ENCODE measurements at regions not wholly inside any gene's neighbourhood (a gene's known extent, or its start where the extent isn't known, plus 50 kb on each side); places are given as distances from the start of the nearest gene placed in this dataset.

DNA sequence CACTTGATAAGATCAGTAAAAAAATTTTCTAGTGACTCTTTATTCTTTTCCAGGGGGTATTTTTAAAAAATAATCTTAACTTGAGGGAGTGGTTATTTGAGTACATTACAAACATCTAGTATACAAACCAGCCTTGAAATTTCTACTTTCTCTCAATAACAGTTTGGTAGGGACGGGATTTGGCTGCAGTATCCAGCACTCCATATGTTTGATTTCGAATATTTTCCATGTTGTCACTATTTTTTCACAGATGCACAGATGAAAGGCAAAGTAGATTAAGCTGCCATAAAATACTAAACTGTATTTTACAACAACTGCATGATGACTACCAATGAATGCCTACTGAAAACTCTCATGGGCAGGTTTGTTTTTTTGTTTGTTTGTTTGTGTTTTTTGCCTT lies 225.0 kb downstream of the COX7B2 start:
- H3K36me3 Mint-ChIP-seq (ENCODE audit: insufficient read depth): no peaks in the 10 kb centered on the region
- no peaks in the 10 kb centered on the region for H3K27me3 Mint-ChIP-seq
- no peak for DNase-seq (ENCODE audit: low spot score, unreplicated experiment)
- no peak overlapping the region for H3K4me3 Mint-ChIP-seq (ENCODE audit: low read depth)
- TF ChIP-seq, protein P1, sequence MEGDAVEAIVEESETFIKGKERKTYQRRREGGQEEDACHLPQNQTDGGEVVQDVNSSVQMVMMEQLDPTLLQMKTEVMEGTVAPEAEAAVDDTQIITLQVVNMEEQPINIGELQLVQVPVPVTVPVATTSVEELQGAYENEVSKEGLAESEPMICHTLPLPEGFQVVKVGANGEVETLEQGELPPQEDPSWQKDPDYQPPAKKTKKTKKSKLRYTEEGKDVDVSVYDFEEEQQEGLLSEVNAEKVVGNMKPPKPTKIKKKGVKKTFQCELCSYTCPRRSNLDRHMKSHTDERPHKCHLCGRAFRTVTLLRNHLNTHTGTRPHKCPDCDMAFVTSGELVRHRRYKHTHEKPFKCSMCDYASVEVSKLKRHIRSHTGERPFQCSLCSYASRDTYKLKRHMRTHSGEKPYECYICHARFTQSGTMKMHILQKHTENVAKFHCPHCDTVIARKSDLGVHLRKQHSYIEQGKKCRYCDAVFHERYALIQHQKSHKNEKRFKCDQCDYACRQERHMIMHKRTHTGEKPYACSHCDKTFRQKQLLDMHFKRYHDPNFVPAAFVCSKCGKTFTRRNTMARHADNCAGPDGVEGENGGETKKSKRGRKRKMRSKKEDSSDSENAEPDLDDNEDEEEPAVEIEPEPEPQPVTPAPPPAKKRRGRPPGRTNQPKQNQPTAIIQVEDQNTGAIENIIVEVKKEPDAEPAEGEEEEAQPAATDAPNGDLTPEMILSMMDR (IDR thresholded peaks at IDR 0.05; ENCODE audit: unreplicated experiment): no peak
- no peak overlapping the region for H3K27ac Mint-ChIP-seq
- no peaks in the 10 kb centered on the region for H3K4me1 Mint-ChIP-seq (ENCODE audit: low read depth)
- H3K9me3 Mint-ChIP-seq (ENCODE audit: low read depth): no peaks in the 10 kb centered on the region

DNA sequence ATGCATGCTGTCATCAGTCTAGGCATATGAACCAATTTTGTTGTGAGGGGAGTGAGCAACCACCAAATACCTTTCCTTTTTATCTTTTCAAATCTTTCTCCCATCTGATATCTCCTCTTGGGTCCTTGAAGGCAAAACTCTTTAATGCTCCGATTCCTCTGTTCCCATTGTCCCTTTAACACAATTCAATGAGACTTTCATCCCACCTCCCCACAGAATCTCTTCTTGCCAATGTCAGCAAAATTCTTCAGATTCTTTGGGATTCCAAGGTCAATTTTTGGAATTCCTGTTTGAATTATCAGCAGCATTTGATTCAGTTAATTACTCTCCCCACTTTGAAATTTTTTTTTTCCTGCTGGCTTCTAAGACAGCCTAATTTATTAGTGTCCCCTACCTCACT lies 232.7 kb downstream of the COX7B2 start:
- H3K27me3 Mint-ChIP-seq: no peaks in the 10 kb centered on the region
- H3K36me3 Mint-ChIP-seq (ENCODE audit: insufficient read depth): no peaks in the 10 kb centered on the region
- no peak overlapping the region for H3K4me3 Mint-ChIP-seq (ENCODE audit: low read depth)
- no peak overlapping the region for H3K27ac Mint-ChIP-seq
- DNase-seq (ENCODE audit: low spot score, unreplicated experiment): no peak
- TF ChIP-seq, protein P1 (IDR thresholded peaks at IDR 0.05; ENCODE audit: unreplicated experiment): no peak
- no peaks in the 10 kb centered on the region for H3K4me1 Mint-ChIP-seq (ENCODE audit: low read depth)
- H3K9me3 Mint-ChIP-seq (ENCODE audit: low read depth): peaks cover 4% of the 10 kb centered on the region

DNA sequence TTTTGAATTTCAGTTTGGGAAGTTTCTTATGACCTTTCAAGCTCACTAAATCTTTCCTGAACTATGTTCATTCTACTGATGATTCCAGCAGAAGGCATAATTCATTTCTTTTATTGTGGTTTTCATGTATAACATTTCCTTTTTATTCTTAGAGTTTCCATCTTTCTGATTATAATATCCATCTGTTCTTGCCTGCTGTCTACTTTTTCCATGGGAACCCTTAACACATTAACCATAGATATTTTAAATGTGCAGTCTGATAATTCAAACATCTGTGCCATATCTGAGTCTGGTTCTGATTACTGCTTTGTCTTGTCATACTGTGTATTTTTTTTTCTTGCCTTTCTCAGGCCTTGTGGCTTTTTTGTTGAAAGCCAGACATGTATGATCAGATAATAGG lies 234.7 kb downstream of the COX7B2 start:
- Mint-ChIP-seq H3K4me1 (ENCODE audit: low read depth) (no peaks in the 10 kb centered on the region), H3K27me3 (no peaks in the 10 kb centered on the region), H3K36me3 (ENCODE audit: insufficient read depth) (no peaks in the 10 kb centered on the region), H3K4me3 (ENCODE audit: low read depth) (no peak overlapping the region), H3K27ac (no peak overlapping the region), H3K9me3 (ENCODE audit: low read depth) (peaks cover 4% of the 10 kb centered on the region)
- DNase-seq (ENCODE audit: low spot score, unreplicated experiment): no peak
- TF ChIP-seq, protein P1 (IDR thresholded peaks at IDR 0.05; ENCODE audit: unreplicated experiment): no peak

DNA sequence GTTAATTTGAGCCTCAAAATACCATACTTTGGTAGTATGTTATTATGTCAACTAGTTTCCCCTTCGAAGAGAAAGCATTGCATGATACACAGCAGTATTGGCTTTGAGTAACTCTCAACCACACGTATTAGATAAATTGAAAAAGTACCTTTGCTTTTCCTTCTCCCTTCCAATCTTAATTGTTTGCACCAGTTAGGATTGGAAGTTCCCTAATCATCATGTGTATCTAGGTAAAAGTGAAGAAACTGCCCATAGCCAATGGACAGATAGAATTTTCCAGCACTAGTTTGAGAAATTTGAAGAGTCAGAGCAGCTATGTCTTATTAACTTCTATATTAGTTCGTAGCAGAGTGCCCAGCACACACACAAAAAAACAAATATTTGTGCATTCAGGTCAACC lies 241.3 kb downstream of the COX7B2 start:
- Mint-ChIP-seq H3K36me3 (ENCODE audit: insufficient read depth) (no peaks in the 10 kb centered on the region), H3K9me3 (ENCODE audit: low read depth) (peaks cover 9% of the 10 kb centered on the region), H3K27ac (no peak overlapping the region), H3K4me1 (ENCODE audit: low read depth) (no peaks in the 10 kb centered on the region), H3K27me3 (no peaks in the 10 kb centered on the region), H3K4me3 (ENCODE audit: low read depth) (no peak overlapping the region)
- DNase-seq (ENCODE audit: low spot score, unreplicated experiment): no peak
- TF ChIP-seq, protein P1 (IDR thresholded peaks at IDR 0.05; ENCODE audit: unreplicated experiment): no peak

DNA sequence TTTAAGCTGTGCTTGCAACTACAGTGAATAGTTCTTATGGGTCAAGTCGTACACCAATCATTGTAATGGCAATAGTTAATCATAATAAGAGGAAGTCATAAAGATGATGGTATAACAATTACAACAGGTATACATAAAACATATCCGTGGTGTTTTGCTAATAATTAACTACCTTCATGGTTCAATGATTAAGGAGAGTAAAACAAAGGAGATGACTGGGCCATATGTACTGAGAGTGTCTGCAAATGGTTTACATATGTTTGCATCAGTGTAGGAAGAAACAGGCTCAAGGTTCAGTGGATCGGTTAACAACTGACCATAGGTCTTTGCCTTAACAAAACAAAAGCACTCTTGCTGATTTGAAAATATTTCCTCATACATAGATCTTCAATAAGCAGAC lies 253.0 kb downstream of the COX7B2 start:
- Mint-ChIP-seq H3K9me3 (ENCODE audit: low read depth) (no peaks in the 10 kb centered on the region), H3K4me3 (ENCODE audit: low read depth) (no peak overlapping the region), H3K27ac (no peak overlapping the region), H3K36me3 (ENCODE audit: insufficient read depth) (no peaks in the 10 kb centered on the region), H3K4me1 (ENCODE audit: low read depth) (peaks cover 2% of the 10 kb centered on the region), H3K27me3 (no peaks in the 10 kb centered on the region)
- no peak for DNase-seq (ENCODE audit: low spot score, unreplicated experiment)
- TF ChIP-seq, protein P1 (IDR thresholded peaks at IDR 0.05; ENCODE audit: unreplicated experiment): no peak
